ENCODE measurements at regions not wholly inside any gene's neighbourhood (a gene's known extent, or its start where the extent isn't known, plus 50 kb on each side); places are given as distances from the start of the nearest gene placed in this dataset.

DNA sequence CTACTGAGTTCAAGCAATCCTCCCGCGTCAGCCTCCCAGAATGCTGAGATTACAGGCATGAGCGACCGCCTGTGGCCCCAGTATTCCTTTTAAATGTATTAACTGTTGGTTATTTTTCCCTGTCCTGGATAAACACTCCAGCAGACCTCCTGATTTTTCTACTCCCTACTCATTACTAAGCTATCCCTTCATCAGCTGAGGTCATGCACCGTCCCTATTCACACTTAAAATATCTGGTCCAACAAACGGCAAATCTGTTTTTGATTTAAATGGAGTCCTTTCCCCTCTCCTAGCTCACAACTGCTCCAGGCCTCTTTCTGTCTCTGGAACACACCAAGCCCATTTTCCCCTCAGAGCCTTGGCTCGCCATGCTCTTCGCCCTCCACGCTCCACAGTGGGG is 1003.3 kb upstream of the TMEM132C start:
- Histone ChIP-seq H3K79me2 (ENCODE audit: low read length) (no peaks in the 10 kb centered on the region), H3K27me3 (ENCODE audit: low read length) (no peaks in the 10 kb centered on the region), H3K4me2 (ENCODE audit: low read length) (no peak overlapping the region), H2AFZ (ENCODE audit: low read length) (no peak overlapping the region), H3K4me3 (ENCODE audit: low read length) (no peak overlapping the region), H3K9me2 (replicated peaks; ENCODE audit: low read length) (no peaks in the 10 kb centered on the region), H4K20me1 (ENCODE audit: low read length) (no peaks in the 10 kb centered on the region), H3F3A (ENCODE audit: low read length, unreplicated experiment) (no peaks in the 10 kb centered on the region), H3K27ac (ENCODE audit: low read length) (no peak overlapping the region), H3K9me3 (ENCODE audit: low read length) (no peaks in the 10 kb centered on the region), H3K4me1 (ENCODE audit: insufficient read depth, low read length) (no peaks in the 10 kb centered on the region), H3K36me3 (ENCODE audit: low read depth, low read length) (no peaks in the 10 kb centered on the region), H3K9ac (ENCODE audit: low read length) (no peak overlapping the region)
- BruUV-seq (replicated peaks), result no TSS peak
- intact Hi-C loops (cut with micrococcal nuclease), result no loop called here
- DNase-seq (no peak), ATAC-seq (no peak)
- ChIA-PET POLR2A (ENCODE audit: unreplicated experiment) (no interaction called here), CTCF (no interaction called here)
- no peak for TF ChIP-seq EZH2phosphoT487 (IDR thresholded peaks at IDR 0.05; ENCODE audit: borderline replicate concordance, low read length)
- no peak for TF ChIP-seq EZH2 (IDR thresholded peaks at IDR 0.05; ENCODE audit: low read length, unreplicated experiment)
- TF ChIP-seq, protein P1, sequence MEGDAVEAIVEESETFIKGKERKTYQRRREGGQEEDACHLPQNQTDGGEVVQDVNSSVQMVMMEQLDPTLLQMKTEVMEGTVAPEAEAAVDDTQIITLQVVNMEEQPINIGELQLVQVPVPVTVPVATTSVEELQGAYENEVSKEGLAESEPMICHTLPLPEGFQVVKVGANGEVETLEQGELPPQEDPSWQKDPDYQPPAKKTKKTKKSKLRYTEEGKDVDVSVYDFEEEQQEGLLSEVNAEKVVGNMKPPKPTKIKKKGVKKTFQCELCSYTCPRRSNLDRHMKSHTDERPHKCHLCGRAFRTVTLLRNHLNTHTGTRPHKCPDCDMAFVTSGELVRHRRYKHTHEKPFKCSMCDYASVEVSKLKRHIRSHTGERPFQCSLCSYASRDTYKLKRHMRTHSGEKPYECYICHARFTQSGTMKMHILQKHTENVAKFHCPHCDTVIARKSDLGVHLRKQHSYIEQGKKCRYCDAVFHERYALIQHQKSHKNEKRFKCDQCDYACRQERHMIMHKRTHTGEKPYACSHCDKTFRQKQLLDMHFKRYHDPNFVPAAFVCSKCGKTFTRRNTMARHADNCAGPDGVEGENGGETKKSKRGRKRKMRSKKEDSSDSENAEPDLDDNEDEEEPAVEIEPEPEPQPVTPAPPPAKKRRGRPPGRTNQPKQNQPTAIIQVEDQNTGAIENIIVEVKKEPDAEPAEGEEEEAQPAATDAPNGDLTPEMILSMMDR (conservative IDR thresholded peaks at IDR 0.05; ENCODE audit: low read depth, low read length), result no peak

DNA sequence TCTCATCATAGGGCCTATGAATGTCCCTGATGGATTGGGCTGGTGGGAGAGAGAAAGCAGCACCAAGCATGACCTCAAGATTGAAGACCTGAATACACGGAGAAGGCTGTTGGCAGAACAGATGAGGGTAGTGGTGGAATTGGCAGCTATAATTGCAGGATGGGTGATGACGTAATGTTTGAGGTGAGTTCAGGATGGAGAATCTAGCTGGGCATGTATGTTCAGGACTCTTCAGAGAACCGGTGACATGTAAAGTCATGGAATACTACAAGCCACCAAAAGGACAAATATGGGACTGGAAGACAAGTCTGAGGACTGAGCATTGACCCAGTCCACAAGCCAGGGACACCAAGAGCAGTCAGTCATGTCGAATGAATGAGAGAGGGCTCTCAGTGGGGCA is 999.8 kb upstream of the TMEM132C start:
- DNase-seq (no peak), ATAC-seq (no peak)
- H3K4me1 ChIP-seq (ENCODE audit: insufficient read depth, low read length), result peaks cover 12% of the 10 kb centered on the region
- no peaks in the 10 kb centered on the region for H3K79me2 ChIP-seq (ENCODE audit: low read length)
- H3K27ac ChIP-seq (ENCODE audit: low read length), result no peak overlapping the region
- no TSS peak for BruUV-seq (replicated peaks)
- CTCF ChIA-PET, result no interaction called here
- H4K20me1 ChIP-seq (ENCODE audit: low read length), result no peaks in the 10 kb centered on the region
- H2AFZ ChIP-seq (ENCODE audit: low read length), result no peak overlapping the region
- H3K4me2 ChIP-seq (ENCODE audit: low read length), result no peak overlapping the region
- H3K9ac ChIP-seq (ENCODE audit: low read length), result no peak overlapping the region
- intact Hi-C loops (cut with micrococcal nuclease), result no loop called here
- no peaks in the 10 kb centered on the region for H3K9me2 ChIP-seq (replicated peaks; ENCODE audit: low read length)
- POLR2A ChIA-PET (ENCODE audit: unreplicated experiment), result no interaction called here
- no peaks in the 10 kb centered on the region for H3K9me3 ChIP-seq (ENCODE audit: low read length)
- H3F3A ChIP-seq (ENCODE audit: low read length, unreplicated experiment), result no peaks in the 10 kb centered on the region
- TF ChIP-seq EZH2 (IDR thresholded peaks at IDR 0.05; ENCODE audit: low read length, unreplicated experiment) (no peak), EZH2phosphoT487 (IDR thresholded peaks at IDR 0.05; ENCODE audit: borderline replicate concordance, low read length) (no peak)
- TF ChIP-seq, protein P1 (conservative IDR thresholded peaks at IDR 0.05; ENCODE audit: low read depth, low read length), result no peak
- no peaks in the 10 kb centered on the region for H3K36me3 ChIP-seq (ENCODE audit: low read depth, low read length)
- H3K27me3 ChIP-seq (ENCODE audit: low read length), result no peaks in the 10 kb centered on the region
- H3K4me3 ChIP-seq (ENCODE audit: low read length), result no peak overlapping the region

DNA sequence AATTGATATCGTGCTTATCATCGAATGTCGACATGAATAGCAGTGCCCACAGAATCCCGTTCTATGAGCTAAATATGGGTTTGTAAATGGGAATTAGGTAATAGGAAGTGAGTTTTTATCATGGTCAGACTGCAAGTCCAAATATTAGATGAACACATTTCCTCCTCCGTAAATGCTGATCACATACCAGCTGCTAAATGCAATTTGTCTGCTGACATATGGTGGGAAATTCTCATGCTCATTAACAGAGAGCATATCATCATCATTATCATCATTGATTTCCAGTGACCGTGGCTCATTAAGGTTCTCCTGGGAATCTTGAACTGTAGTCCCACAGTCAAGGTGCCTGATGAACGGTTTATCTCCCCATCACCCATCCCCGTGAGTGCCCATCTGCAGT is 998.8 kb upstream of the TMEM132C start:
- Histone ChIP-seq H3K36me3 (ENCODE audit: low read depth, low read length) (no peaks in the 10 kb centered on the region), H3K9ac (ENCODE audit: low read length) (no peak overlapping the region), H3K4me2 (ENCODE audit: low read length) (no peak overlapping the region), H3K27me3 (ENCODE audit: low read length) (no peaks in the 10 kb centered on the region), H3K27ac (ENCODE audit: low read length) (no peak overlapping the region), H3K4me3 (ENCODE audit: low read length) (no peak overlapping the region), H3K79me2 (ENCODE audit: low read length) (no peaks in the 10 kb centered on the region), H3F3A (ENCODE audit: low read length, unreplicated experiment) (peaks cover 1% of the 10 kb centered on the region), H3K9me3 (ENCODE audit: low read length) (no peaks in the 10 kb centered on the region), H2AFZ (ENCODE audit: low read length) (no peak overlapping the region), H3K9me2 (replicated peaks; ENCODE audit: low read length) (no peaks in the 10 kb centered on the region), H4K20me1 (ENCODE audit: low read length) (no peaks in the 10 kb centered on the region), H3K4me1 (ENCODE audit: insufficient read depth, low read length) (peaks cover 21% of the 10 kb centered on the region)
- no TSS peak for BruUV-seq (replicated peaks)
- DNase-seq, result no peak
- intact Hi-C loops (cut with micrococcal nuclease), result no loop called here
- ChIA-PET CTCF (no interaction called here), POLR2A (ENCODE audit: unreplicated experiment) (no interaction called here)
- no peak for ATAC-seq
- TF ChIP-seq, protein P1 (conservative IDR thresholded peaks at IDR 0.05; ENCODE audit: low read depth, low read length), result no peak
- TF ChIP-seq EZH2 (IDR thresholded peaks at IDR 0.05; ENCODE audit: low read length, unreplicated experiment), result no peak
- TF ChIP-seq EZH2phosphoT487 (IDR thresholded peaks at IDR 0.05; ENCODE audit: borderline replicate concordance, low read length), result no peak

Measured in PC-3 (cell line).